Mesodermal cell (in vitro differentiated cells): ENCODE measurements at regions not wholly inside any gene's neighbourhood (a gene's known extent, or its start where the extent isn't known, plus 50 kb on each side); places are given as distances from the start of the nearest gene placed in this dataset.

Source experiments
- H3K27ac ChIP-seq: 2 replicates; pipeline ENCODE4 v1.7.0; 2013; ENCODE audit warnings: mild to moderate bottlenecking, low read depth, low read length, moderate library complexity; ENCODE audit not compliant: severe bottlenecking
- H3K36me3 ChIP-seq: 2 replicates; pipeline ENCODE4 v1.7.1; 2013; ENCODE audit warnings: mild to moderate bottlenecking, low read length, moderate library complexity; ENCODE audit not compliant: control insufficient read depth, insufficient read depth
- H3K4me1 ChIP-seq: one replicate; pipeline ENCODE4 v1.7.1; 2013; ENCODE audit warnings: mild to moderate bottlenecking, low read length; ENCODE audit not compliant: insufficient read depth, control insufficient read depth, poor library complexity, severe bottlenecking
- H3K4me3 ChIP-seq: 2 replicates; pipeline ENCODE4 v1.7.0; 2013; ENCODE audit warnings: low read length, control low read depth, mild to moderate bottlenecking; ENCODE audit not compliant: insufficient read depth, poor library complexity, severe bottlenecking; ENCODE audit errors: extremely low read depth
- H3K9me3 ChIP-seq: 2 replicates; pipeline ENCODE4 v1.7.1; 2013; ENCODE audit warnings: mild to moderate bottlenecking, low read length, moderate library complexity; ENCODE audit not compliant: control insufficient read depth
- WGBS, 2 experiments: methylation state at CpG; one replicate each; pipeline ENCODE4 v1.1.5; 2013; ENCODE audit warnings: missing lambda C conversion rate in 2 of 2; ENCODE audit not compliant: insufficient coverage in 2 of 2; 5-methylcytosine and 5-hydroxymethylcytosine counted together

DNA sequence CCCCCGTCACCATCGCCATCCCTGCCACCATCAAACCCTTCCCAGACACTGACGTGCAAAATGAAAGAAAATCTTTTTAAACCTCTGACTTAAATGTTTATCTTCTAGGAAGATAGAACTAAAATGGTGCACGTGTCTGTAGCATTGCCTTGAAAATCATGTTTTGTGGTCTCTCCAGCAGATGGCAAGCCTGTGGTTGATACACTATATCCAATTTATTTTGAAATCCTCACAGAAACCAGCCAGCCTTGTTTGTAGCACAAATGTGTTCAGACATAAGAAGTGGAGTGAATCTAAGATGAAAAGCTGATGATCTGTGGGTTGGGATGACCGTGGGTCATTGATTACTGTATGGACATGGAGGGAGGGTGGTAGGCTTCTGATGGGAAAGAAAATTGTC, 436.2 kb upstream of the SMIM21 start:
- Histone ChIP-seq H3K9me3 (no peaks in the 10 kb centered on the region), H3K36me3 (no peaks in the 10 kb centered on the region), H3K4me3 (no peak overlapping the region), H3K4me1 (peaks cover 11% of the 10 kb centered on the region), H3K27ac (no peak overlapping the region)
- 94 to 100% methylated on average over 1 to 3 of the region's 5 CpGs for WGBS, 2 experiments

DNA sequence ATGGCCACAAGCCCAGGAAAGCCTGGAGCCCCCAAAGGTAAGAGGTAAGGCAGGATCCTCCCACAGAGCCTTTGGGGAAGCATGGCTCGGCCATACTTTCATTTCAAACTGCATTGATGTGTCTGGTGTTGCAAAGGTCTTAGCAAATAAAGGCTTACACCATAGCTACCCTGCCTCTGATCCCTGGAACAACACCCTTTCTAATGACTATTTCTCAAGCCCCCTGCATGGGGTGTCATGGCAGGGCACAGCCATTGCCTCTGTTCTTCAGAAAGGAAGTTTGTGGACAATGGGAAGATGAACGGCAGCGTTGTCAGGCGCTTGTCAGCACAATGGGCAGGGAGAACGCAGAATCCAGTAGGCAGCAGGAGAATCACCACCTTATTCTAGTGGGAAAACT, 435.0 kb upstream of the SMIM21 start:
- Histone ChIP-seq H3K4me1 (peaks cover 4% of the 10 kb centered on the region), H3K4me3 (no peak overlapping the region), H3K36me3 (no peaks in the 10 kb centered on the region), H3K9me3 (no peaks in the 10 kb centered on the region), H3K27ac (no peak overlapping the region)
- 60 to 85% methylated on average over 2 to 4 of the region's 5 CpGs for WGBS, 2 experiments

DNA sequence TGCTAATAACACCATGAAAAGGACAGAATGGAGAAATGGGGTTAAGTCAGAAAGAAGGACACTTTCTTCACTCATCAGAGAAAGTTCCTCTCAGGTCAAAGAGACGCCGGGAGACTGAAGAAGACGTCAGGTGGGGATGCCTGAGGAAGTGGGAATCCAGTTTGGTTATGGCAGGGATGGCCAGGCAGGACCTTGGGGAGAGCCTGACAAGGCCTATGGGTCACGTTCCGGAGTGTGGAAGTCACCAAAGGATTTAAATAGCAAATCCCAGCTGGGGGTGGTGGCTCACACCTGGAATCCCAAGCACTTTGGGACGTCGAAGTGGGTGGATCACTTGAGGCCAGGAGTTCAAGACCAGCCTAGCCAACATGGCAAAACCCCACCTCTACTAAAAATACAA, 432.7 kb upstream of the SMIM21 start:
- no peak overlapping the region for H3K27ac ChIP-seq
- no peaks in the 10 kb centered on the region for H3K36me3 ChIP-seq
- H3K9me3 ChIP-seq: no peaks in the 10 kb centered on the region
- no peak overlapping the region for H3K4me3 ChIP-seq
- 87 to 94% methylated on average over 5 of the region's 7 CpGs for WGBS, 2 experiments
- peaks cover 4% of the 10 kb centered on the region for H3K4me1 ChIP-seq

GRCh38 chr18:75859533-75859932, 432.0 kb upstream of the SMIM21 start:
- no peak overlapping the region for H3K27ac ChIP-seq
- H3K4me3 ChIP-seq: no peak overlapping the region
- WGBS, 2 experiments: 84 to 85% methylated on average over 4 to 5 of the region's 5 CpGs
- H3K36me3 ChIP-seq: no peaks in the 10 kb centered on the region
- H3K9me3 ChIP-seq: no peaks in the 10 kb centered on the region
- peaks cover 4% of the 10 kb centered on the region for H3K4me1 ChIP-seq

- Histone ChIP-seq H3K36me3 (no peaks in the 10 kb centered on the region), H3K27ac (no peak overlapping the region), H3K9me3 (no peaks in the 10 kb centered on the region), H3K4me3 (no peak overlapping the region), H3K4me1 (peaks cover 4% of the 10 kb centered on the region)
- 92% methylated on average over 2 of the region's 2 CpGs; no CpG with 5 or more reads in 1 of the 2 experiments for WGBS, 2 experiments
These were observed 431.3 kb upstream of the SMIM21 start for GRCh38 chr18:75858754-75859153.

GRCh38 chr18:75857558-75857957, 430.1 kb upstream of the SMIM21 start:
- no peak overlapping the region for H3K27ac ChIP-seq
- H3K4me3 ChIP-seq: no peak overlapping the region
- WGBS, 2 experiments: 86 to 94% methylated on average over 3 of the region's 6 CpGs
- no peaks in the 10 kb centered on the region for H3K4me1 ChIP-seq
- H3K36me3 ChIP-seq: no peaks in the 10 kb centered on the region
- no peaks in the 10 kb centered on the region for H3K9me3 ChIP-seq

DNA sequence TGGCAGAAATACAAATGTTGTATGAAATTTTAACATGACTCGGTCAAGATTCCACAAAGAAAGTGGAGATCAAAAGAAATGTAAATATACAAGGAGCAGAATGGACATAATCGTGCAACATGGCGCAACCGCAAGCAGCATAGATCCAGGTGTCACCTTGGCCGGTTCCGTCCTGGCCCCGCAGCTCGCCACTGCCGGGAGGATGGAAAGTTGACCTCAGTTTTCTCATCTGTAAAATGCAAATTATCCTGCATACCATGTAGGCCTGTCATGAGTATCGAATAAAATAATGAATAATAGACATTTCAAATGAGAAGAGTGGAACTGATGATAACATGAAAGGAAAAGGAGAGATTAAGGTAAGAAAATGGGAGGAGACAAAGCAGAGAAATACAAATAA, 427.3 kb upstream of the SMIM21 start:
- Histone ChIP-seq H3K36me3 (no peaks in the 10 kb centered on the region), H3K4me1 (no peaks in the 10 kb centered on the region), H3K4me3 (no peak overlapping the region), H3K27ac (no peak overlapping the region), H3K9me3 (no peaks in the 10 kb centered on the region)
- 96 to 99% methylated on average over 6 to 9 of the region's 10 CpGs for WGBS, 2 experiments

- Histone ChIP-seq H3K4me1 (no peaks in the 10 kb centered on the region), H3K4me3 (no peak overlapping the region), H3K9me3 (no peaks in the 10 kb centered on the region), H3K36me3 (no peaks in the 10 kb centered on the region), H3K27ac (no peak overlapping the region)
- WGBS, 2 experiments: 63 to 64% methylated on average over 1 of the region's 4 CpGs
These were observed 426.7 kb upstream of the SMIM21 start for GRCh38 chr18:75854174-75854573.

GRCh38 chr18:75846321-75846720, 418.8 kb upstream of the SMIM21 start:
- no peaks in the 10 kb centered on the region for H3K9me3 ChIP-seq
- no peaks in the 10 kb centered on the region for H3K36me3 ChIP-seq
- H3K27ac ChIP-seq: no peak overlapping the region
- H3K4me3 ChIP-seq: no peak overlapping the region
- 100% methylated on average over 1 of the region's 3 CpGs; no CpG with 5 or more reads in 1 of the 2 experiments for WGBS, 2 experiments
- no peaks in the 10 kb centered on the region for H3K4me1 ChIP-seq

- Histone ChIP-seq H3K4me3 (no peak overlapping the region), H3K36me3 (no peaks in the 10 kb centered on the region), H3K27ac (no peak overlapping the region), H3K4me1 (no peaks in the 10 kb centered on the region), H3K9me3 (no peaks in the 10 kb centered on the region)
- 81 to 84% methylated on average over 3 of the region's 3 CpGs for WGBS, 2 experiments
These were observed 417.9 kb upstream of the SMIM21 start for GRCh38 chr18:75845413-75845812.

- Histone ChIP-seq H3K27ac (no peak overlapping the region), H3K9me3 (no peaks in the 10 kb centered on the region), H3K4me3 (no peak overlapping the region), H3K4me1 (no peaks in the 10 kb centered on the region), H3K36me3 (no peaks in the 10 kb centered on the region)
- WGBS, 2 experiments: 87 to 90% methylated on average over 2 of the region's 3 CpGs
These were observed 416.6 kb upstream of the SMIM21 start for GRCh38 chr18:75844146-75844545.
